Thyroid gland (tissue), 4 donors: ENCODE measurements at regions not wholly inside any gene's neighbourhood (a gene's known extent, or its start where the extent isn't known, plus 50 kb on each side); places are given as distances from the start of the nearest gene placed in this dataset.

Experiments
- POLR2A ChIP-seq, 2 donors: fragments of 450-650 bp; IDR thresholded peaks; one replicate each; pipeline ENCODE4 v1.6.1; 2017; ENCODE audit warnings: antibody characterized with exemption in 2 of 2, mild to moderate bottlenecking in 2 of 2, moderate library complexity in 1 of 2
- TF ChIP-seq, protein P1 (sequence below), 6 experiments: fragments of 200-600 bp in 3 of 6; fragments of 450-650 bp in 3 of 6; sonication (generic) in 3 of 6; IDR thresholded peaks; one replicate each; pipeline ENCODE4 v1.5.1; 2016 to 2019; ENCODE audit warnings: antibody characterized with exemption in 6 of 6, mild to moderate bottlenecking in 2 of 6, inconsistent platforms in 1 of 6, moderate library complexity in 1 of 6

DNA sequence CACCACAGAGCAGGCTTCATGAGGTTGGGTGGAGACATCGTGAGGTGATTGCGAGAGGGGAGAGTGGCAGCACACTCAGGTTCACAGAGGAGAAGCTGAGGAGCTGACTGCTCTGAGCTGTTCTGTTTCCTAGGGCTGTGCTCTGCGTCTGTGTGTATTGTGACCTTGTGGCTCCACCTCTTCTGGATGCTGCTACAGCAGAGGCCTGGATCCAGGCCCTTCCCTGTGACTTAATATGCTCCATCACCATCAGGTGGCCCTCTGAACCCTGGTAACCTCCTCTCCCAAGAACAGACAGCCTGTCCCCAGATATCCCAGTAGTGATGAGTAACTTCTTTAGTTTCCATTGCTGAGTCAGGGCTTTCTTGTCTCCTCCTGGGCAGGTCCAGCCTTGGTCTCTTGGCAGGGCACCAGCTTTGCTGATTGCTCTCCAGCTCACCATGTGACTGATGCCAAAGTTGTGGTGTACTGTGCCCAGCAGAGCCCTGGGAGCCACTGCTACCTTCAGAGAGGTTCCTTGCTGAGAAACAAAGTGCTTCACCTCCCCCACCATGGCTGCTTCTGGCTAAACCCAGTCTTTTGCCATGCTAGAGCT, 212.8 kb upstream of the CHD1 start:
- TF ChIP-seq, protein P1, sequence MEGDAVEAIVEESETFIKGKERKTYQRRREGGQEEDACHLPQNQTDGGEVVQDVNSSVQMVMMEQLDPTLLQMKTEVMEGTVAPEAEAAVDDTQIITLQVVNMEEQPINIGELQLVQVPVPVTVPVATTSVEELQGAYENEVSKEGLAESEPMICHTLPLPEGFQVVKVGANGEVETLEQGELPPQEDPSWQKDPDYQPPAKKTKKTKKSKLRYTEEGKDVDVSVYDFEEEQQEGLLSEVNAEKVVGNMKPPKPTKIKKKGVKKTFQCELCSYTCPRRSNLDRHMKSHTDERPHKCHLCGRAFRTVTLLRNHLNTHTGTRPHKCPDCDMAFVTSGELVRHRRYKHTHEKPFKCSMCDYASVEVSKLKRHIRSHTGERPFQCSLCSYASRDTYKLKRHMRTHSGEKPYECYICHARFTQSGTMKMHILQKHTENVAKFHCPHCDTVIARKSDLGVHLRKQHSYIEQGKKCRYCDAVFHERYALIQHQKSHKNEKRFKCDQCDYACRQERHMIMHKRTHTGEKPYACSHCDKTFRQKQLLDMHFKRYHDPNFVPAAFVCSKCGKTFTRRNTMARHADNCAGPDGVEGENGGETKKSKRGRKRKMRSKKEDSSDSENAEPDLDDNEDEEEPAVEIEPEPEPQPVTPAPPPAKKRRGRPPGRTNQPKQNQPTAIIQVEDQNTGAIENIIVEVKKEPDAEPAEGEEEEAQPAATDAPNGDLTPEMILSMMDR (IDR thresholded peaks at IDR 0.05) = no peak
- TF ChIP-seq POLR2A (IDR thresholded peaks at IDR 0.05) = no peak
